Spleen (tissue), 11 donors: ENCODE measurements at regions not wholly inside any gene's neighbourhood (a gene's known extent, or its start where the extent isn't known, plus 50 kb on each side); places are given as distances from the start of the nearest gene placed in this dataset.

ENCODE experiments used
- DNase-seq: peaks from one replicate; pipeline ENCODE4 v3.0.0-alpha.2; 2020
- H3K27ac ChIP-seq, 8 donors: fragments of 200-600 bp; sonication (generic) in 7 of 8; 1 replicate in 4 of 8; 2 replicates in 4 of 8; pipeline versions ENCODE4 v1.5.0 to v1.8.0; 2016 to 2021; ENCODE audit warnings: inconsistent platforms in 4 of 8, mild to moderate bottlenecking in 4 of 8, moderate library complexity in 1 of 8
- H3K27me3 ChIP-seq, 7 donors: fragments of 200-600 bp; sonication (generic) in 6 of 7; replicated peaks in 1 of 7; 1 replicate in 4 of 7; 2 replicates in 3 of 7; pipeline versions ENCODE4 v1.5.0 to v1.8.0; 2016 to 2021; ENCODE audit warnings: inconsistent platforms in 3 of 7, mild to moderate bottlenecking in 1 of 7
- H3K36me3 ChIP-seq, 6 donors: fragments of 200-600 bp; sonication (generic) in 5 of 6; 1 replicate in 4 of 6; 2 replicates in 2 of 6; pipeline versions ENCODE4 v1.5.0 to v1.8.0; 2016 to 2021; ENCODE audit warnings: inconsistent platforms in 2 of 6
- H3K4me1 ChIP-seq, 6 donors: fragments of 200-600 bp; sonication (generic) in 5 of 6; 1 replicate in 3 of 6; 2 replicates in 3 of 6; pipeline versions ENCODE4 v1.5.0 to v1.8.0; 2016 to 2021; ENCODE audit warnings: inconsistent platforms in 3 of 6
- H3K4me3 ChIP-seq, 8 donors: fragments of 200-600 bp; sonication (generic) in 7 of 8; 1 replicate in 4 of 8; 2 replicates in 4 of 8; pipeline versions ENCODE4 v1.5.0 to v1.8.0; 2016 to 2021; ENCODE audit warnings: inconsistent platforms in 4 of 8, mild to moderate bottlenecking in 4 of 8, moderate library complexity in 2 of 8
- H3K9me3 ChIP-seq, 8 donors: fragments of 200-600 bp; sonication (generic) in 7 of 8; 1 replicate in 4 of 8; 2 replicates in 4 of 8; pipeline versions ENCODE4 v1.5.0 to v1.8.0; 2016 to 2021; ENCODE audit warnings: inconsistent platforms in 4 of 8
- POLR2A ChIP-seq, 3 donors: fragments of 450-650 bp; IDR thresholded peaks; one replicate each; pipeline ENCODE4 v1.5.1; 2017; ENCODE audit warnings: antibody characterized with exemption in 3 of 3, mild to moderate bottlenecking in 1 of 3
- POLR2AphosphoS5 ChIP-seq, 3 donors: sonication (generic); formaldehyde crosslinking; IDR thresholded peaks; one replicate each; pipeline ENCODE4 v1.5.1; 2017; ENCODE audit warnings: antibody characterized with exemption in 3 of 3
- WGBS, 5 donors: extraction: QIAGEN DNeasy Blood & Tissue Kit in 3 of 5; methylation state at CpG; one replicate each; pipeline versions ENCODE4 v1.1.5 to v1.1.7; 2013 to 2018; 5-methylcytosine and 5-hydroxymethylcytosine counted together
- intact Hi-C: fragments of 100-400 bp; cut with DNase I; formaldehyde crosslinking; loops from one replicate; pipeline ENCODE4 v1.15.0; 2023; ENCODE audit warnings: low total_unique reads
- TF ChIP-seq, protein P1 (sequence below), 11 experiments: fragments of 200-600 bp in 7 of 11; fragments of 450-650 bp in 4 of 11; sonication (generic) in 4 of 11; IDR thresholded peaks in 8 of 11; conservative IDR thresholded peaks in 3 of 11; 1 replicate in 7 of 11; 2 replicates in 4 of 11; pipeline versions ENCODE4 v1.4.0 to v1.8.0; 2016 to 2021; ENCODE audit warnings: antibody characterized with exemption in 11 of 11, inconsistent platforms in 4 of 11, mild to moderate bottlenecking in 1 of 11
- donor health status: healthy with polysubstance abuse.
- donor health status: DM: no; HTN: no; CAD: no; lungs with moderate emphysema.
- donor health status: DM: no; HTN: no; CAD: no.
- donor health status: Bipolar disorder and iron deficiency.
- donor health status: healthy.
- donor health status: DM: no; HTN: no; CAD: no.
- donor health status: DM: yes; HTN: yes; CAD: no.

DNA sequence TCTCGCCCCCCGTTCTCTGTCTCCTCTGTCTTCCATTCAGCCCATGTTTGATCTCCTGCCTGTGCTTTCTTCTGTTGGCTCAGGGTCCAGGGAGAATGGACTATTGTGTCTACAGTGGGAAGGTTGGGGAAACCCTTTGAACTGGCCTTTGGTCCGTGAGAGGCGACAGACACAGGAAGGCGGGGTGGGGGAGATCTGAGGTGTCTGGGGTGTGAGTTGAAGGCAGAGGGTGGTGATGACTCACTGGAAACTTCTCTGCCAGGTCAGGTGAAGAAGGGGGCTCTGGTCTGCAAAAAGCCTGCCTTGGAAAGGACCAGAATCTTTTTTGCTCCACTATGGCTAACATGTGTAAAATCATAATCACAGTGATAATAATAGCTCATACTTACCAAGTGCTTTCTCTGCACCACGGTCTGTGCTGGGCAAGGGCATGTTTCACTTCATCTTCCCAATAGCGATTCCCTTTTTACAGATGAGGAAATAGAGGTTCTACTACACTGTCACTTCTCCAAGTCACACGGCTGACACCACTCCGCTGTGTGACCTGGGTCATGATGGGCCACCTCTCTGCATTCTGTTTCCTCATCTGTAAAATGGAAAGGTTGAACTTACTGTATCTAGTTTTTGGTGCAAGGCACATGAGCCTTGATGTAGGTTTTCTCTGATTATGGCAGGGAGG is 99.8 kb upstream of the ALX4 start:
- H3K27ac ChIP-seq = no peak overlapping the region
- H3K9me3 ChIP-seq = peaks cover 0 to 16% (median 6%) of the 10 kb centered on the region in 8 donors
- peaks cover 0 to 54% (median 0%) of the 10 kb centered on the region in 7 donors for H3K27me3 ChIP-seq
- TF ChIP-seq POLR2AphosphoS5 (IDR thresholded peaks at IDR 0.05) = no peak
- no peak for TF ChIP-seq POLR2A (IDR thresholded peaks at IDR 0.05)
- TF ChIP-seq, protein P1, sequence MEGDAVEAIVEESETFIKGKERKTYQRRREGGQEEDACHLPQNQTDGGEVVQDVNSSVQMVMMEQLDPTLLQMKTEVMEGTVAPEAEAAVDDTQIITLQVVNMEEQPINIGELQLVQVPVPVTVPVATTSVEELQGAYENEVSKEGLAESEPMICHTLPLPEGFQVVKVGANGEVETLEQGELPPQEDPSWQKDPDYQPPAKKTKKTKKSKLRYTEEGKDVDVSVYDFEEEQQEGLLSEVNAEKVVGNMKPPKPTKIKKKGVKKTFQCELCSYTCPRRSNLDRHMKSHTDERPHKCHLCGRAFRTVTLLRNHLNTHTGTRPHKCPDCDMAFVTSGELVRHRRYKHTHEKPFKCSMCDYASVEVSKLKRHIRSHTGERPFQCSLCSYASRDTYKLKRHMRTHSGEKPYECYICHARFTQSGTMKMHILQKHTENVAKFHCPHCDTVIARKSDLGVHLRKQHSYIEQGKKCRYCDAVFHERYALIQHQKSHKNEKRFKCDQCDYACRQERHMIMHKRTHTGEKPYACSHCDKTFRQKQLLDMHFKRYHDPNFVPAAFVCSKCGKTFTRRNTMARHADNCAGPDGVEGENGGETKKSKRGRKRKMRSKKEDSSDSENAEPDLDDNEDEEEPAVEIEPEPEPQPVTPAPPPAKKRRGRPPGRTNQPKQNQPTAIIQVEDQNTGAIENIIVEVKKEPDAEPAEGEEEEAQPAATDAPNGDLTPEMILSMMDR (IDR thresholded peaks at IDR 0.05 in 8 of 11, conservative IDR thresholded peaks at IDR 0.05 in 3 of 11) = no peak
- intact Hi-C loops = no loop called here
- no peak overlapping the region for H3K4me3 ChIP-seq
- 64 to 86% (median 74%) methylated on average over 9 of the region's 9 CpGs for WGBS, 5 donors
- H3K4me1 ChIP-seq = no peaks in the 10 kb centered on the region
- DNase-seq = no peak
- H3K36me3 ChIP-seq = no peaks in the 10 kb centered on the region

DNA sequence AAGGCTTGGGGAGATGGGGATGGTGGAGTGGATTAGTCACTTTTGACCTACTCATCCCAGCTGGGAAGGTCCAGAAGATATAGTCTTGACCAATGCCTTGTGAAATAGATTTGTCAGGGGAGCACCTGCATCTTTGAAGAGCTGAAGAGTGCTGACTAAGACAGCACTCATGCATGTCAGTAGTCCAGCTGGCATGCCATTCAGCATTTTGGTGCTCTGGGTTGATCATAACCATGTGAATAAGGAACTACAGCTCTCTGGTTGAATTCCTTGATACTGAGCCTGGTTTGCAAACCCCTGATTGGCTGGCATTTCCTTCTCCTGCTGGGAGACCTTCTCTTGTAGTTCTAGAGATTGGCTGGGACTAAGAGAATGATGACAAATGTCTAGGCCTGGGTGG is 106.8 kb upstream of the ALX4 start:
- TF ChIP-seq POLR2AphosphoS5 (IDR thresholded peaks at IDR 0.05) (no peak), POLR2A (IDR thresholded peaks at IDR 0.05) (no peak)
- TF ChIP-seq, protein P1 (IDR thresholded peaks at IDR 0.05 in 8 of 11, conservative IDR thresholded peaks at IDR 0.05 in 3 of 11) = no peak
- peaks cover 0 to 9% (median 2%) of the 10 kb centered on the region in 8 donors for H3K9me3 ChIP-seq
- DNase-seq = no peak
- peaks cover 0 to 13% (median 0%) of the 10 kb centered on the region in 7 donors for H3K27me3 ChIP-seq
- no peaks in the 10 kb centered on the region for H3K4me1 ChIP-seq
- intact Hi-C loops = no loop called here
- no peak overlapping the region for H3K4me3 ChIP-seq
- H3K27ac ChIP-seq = no peak overlapping the region
- H3K36me3 ChIP-seq = no peaks in the 10 kb centered on the region

DNA sequence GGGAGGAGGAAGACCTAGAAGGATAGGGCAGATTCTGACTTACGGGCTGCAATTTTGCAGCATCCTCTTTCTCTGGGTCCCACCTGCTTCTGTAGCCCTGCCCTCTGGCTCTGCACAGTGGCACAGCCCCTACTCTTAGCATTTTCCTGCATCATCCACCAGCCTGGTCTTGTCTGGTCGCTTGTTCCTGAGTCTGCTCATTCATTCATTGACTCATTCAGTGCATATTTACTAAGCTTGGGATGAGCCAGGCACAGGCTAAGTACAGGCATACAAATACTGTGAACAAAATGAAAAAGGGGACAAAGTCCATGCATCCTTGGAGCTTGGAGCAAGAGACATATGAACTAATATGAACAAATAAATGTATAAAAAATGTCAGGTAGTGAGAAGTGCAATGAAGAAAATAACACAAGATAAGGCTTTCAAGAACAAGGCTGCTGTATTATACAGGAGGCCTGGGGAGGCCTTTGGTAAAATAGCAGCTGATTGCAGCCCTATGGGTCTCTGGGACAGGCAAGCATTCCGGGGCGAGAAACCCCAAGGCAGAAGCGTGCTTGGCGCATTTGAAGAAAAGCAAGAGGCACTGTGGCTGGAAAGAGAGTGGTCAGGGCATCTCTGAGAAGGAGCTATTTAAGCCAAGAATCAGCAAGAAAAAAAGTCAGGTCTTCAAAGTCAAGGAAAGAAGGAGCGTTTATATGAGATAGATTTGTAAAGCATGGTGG is 108.0 kb upstream of the ALX4 start:
- no peak for TF ChIP-seq POLR2A (IDR thresholded peaks at IDR 0.05)
- TF ChIP-seq, protein P1 (IDR thresholded peaks at IDR 0.05 in 8 of 11, conservative IDR thresholded peaks at IDR 0.05 in 3 of 11) = no peak
- no peak for TF ChIP-seq POLR2AphosphoS5 (IDR thresholded peaks at IDR 0.05)
- 86 to 93% (median 88%) methylated on average over 7 of the region's 7 CpGs for WGBS, 5 donors
- no peaks in the 10 kb centered on the region for H3K9me3 ChIP-seq
- intact Hi-C loops = no loop called here
- no peak overlapping the region for H3K4me3 ChIP-seq
- DNase-seq = no peak
- H3K27me3 ChIP-seq = peaks cover 0 to 9% (median 0%) of the 10 kb centered on the region in 7 donors
- H3K4me1 ChIP-seq = no peaks in the 10 kb centered on the region
- H3K27ac ChIP-seq = no peak overlapping the region
- no peaks in the 10 kb centered on the region for H3K36me3 ChIP-seq

DNA sequence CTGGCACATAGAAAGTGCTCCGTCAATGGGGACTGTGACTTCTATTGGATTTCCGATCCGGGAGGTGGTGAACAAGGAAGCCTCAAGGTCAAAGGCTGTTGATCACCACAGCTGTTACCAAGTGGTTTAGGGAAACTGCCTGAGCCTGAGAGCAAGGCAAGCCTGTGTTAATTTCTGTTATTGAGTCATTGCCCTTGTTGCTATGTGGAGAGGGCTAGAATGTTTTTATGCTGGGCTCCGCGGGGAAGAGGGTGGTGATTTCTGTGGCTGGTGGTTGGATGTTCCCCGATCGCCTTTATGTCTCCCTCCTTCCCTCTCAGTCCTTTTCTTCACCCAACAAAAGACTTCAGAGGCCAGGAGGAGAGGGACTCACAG is 108.5 kb upstream of the ALX4 start:
- WGBS, 5 donors = 65 to 82% (median 73%) methylated on average over 7 of the region's 7 CpGs
- H3K9me3 ChIP-seq = no peaks in the 10 kb centered on the region
- intact Hi-C loops = no loop called here
- H3K27ac ChIP-seq = no peak overlapping the region
- H3K27me3 ChIP-seq = peaks cover 0 to 8% (median 0%) of the 10 kb centered on the region in 7 donors
- H3K36me3 ChIP-seq = no peaks in the 10 kb centered on the region
- TF ChIP-seq, protein P1 (IDR thresholded peaks at IDR 0.05 in 8 of 11, conservative IDR thresholded peaks at IDR 0.05 in 3 of 11) = no peak
- TF ChIP-seq POLR2AphosphoS5 (IDR thresholded peaks at IDR 0.05) (no peak), POLR2A (IDR thresholded peaks at IDR 0.05) (no peak)
- DNase-seq = no peak
- H3K4me1 ChIP-seq = no peaks in the 10 kb centered on the region
- no peak overlapping the region for H3K4me3 ChIP-seq
